ENCODE measurements at regions not wholly inside any gene's neighbourhood (a gene's known extent, or its start where the extent isn't known, plus 50 kb on each side); places are given as distances from the start of the nearest gene placed in this dataset.

DNA sequence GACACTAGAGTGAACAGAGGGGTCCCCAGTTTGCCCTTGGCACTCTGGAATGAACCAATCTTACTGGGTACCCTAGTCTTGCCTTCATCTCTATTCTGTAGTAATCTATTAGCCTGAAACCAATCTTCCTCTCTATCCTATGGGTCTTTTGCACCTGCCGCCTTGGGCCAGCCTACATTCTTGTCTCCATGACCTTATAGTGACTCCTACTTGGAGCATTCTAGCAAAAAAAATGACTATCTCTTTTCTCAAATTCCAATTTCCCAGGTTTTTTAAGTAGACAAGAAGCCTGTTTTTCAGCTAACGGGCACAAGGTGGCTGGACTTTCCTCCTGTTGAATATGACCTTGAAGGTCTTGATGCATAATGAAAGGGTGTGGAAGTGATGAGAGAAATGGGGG is 568.7 kb downstream of the TRAM1L1 start:
- TF ChIP-seq, protein P1, sequence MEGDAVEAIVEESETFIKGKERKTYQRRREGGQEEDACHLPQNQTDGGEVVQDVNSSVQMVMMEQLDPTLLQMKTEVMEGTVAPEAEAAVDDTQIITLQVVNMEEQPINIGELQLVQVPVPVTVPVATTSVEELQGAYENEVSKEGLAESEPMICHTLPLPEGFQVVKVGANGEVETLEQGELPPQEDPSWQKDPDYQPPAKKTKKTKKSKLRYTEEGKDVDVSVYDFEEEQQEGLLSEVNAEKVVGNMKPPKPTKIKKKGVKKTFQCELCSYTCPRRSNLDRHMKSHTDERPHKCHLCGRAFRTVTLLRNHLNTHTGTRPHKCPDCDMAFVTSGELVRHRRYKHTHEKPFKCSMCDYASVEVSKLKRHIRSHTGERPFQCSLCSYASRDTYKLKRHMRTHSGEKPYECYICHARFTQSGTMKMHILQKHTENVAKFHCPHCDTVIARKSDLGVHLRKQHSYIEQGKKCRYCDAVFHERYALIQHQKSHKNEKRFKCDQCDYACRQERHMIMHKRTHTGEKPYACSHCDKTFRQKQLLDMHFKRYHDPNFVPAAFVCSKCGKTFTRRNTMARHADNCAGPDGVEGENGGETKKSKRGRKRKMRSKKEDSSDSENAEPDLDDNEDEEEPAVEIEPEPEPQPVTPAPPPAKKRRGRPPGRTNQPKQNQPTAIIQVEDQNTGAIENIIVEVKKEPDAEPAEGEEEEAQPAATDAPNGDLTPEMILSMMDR (conservative IDR thresholded peaks at IDR 0.05; ENCODE audit: low read length) = no peak
- no peak for TF ChIP-seq EZH2phosphoT487 (IDR thresholded peaks at IDR 0.05; ENCODE audit: borderline replicate concordance)
